CD4-positive, alpha-beta T cell (primary cell): ENCODE measurements at regions not wholly inside any gene's neighbourhood (a gene's known extent, or its start where the extent isn't known, plus 50 kb on each side); places are given as distances from the start of the nearest gene placed in this dataset.

Experiments
- ATAC-seq: fragments of 200-7000 bp; cut with Tn5 transposase; one replicate; pipeline ENCODE4 v1.10.0; 2022; ENCODE audit warnings: mild to moderate bottlenecking; ENCODE audit not compliant: poor library complexity
- CTCF ChIA-PET: fragments of 350-600 bp; sonication (Branson Sonifier 250); formaldehyde crosslinking; loops from one replicate; lab custom pipeline; 2021; ENCODE audit warnings: antibody characterized with exemption, inconsistent platforms; lab: Charles Lee
- POLR2A ChIA-PET: fragments of 350-600 bp; sonication (Branson Sonifier 250); formaldehyde crosslinking; loops from one replicate; lab custom pipeline; 2021; ENCODE audit warnings: antibody characterized with exemption, inconsistent platforms; lab: Charles Lee
- DNase-seq, 14 experiments: peaks; one replicate each; pipeline ENCODE4 v3.0.0-alpha.2; 2013 to 2020; ENCODE audit warnings: mixed read lengths in 2 of 14
- H3K27ac ChIP-seq, 2 donors: one replicate each; pipeline versions ENCODE4 v1.5.1 to v1.7.0; 2013; ENCODE audit warnings: low read length in 2 of 2, low read depth in 1 of 2, mild to moderate bottlenecking in 1 of 2
- H3K27me3 ChIP-seq, 2 experiments: 1 replicate in 1 of 2; 2 replicates in 1 of 2; pipeline versions ENCODE4 v1.6.1 to v1.7.0; 2013; ENCODE audit warnings: low read length in 2 of 2, control low read depth in 1 of 2, mild to moderate bottlenecking in 1 of 2, moderate library complexity in 1 of 2; ENCODE audit not compliant: insufficient read depth in 2 of 2, control insufficient read depth in 1 of 2
- H3K36me3 ChIP-seq: one replicate; pipeline ENCODE4 v1.6.1; 2013; ENCODE audit warnings: low read length, control low read depth; ENCODE audit not compliant: insufficient read depth
- H3K4me1 ChIP-seq: one replicate; pipeline ENCODE4 v1.6.1; 2013; ENCODE audit warnings: low read length, control low read depth; ENCODE audit not compliant: insufficient read depth
- H3K4me3 ChIP-seq: one replicate; pipeline ENCODE4 v1.5.1; 2013; ENCODE audit warnings: mild to moderate bottlenecking, low read length, moderate library complexity
- H3K9me3 ChIP-seq, 2 experiments: 1 replicate in 1 of 2; 2 replicates in 1 of 2; pipeline versions ENCODE4 v1.6.1 to v1.7.0; 2013; ENCODE audit warnings: low read length in 2 of 2, mild to moderate bottlenecking in 2 of 2, control low read depth in 1 of 2, moderate library complexity in 1 of 2; ENCODE audit not compliant: control insufficient read depth in 1 of 2, insufficient read depth in 1 of 2
- H3K27ac Mint-ChIP-seq: one replicate; pipeline ENCODE4 v1.8.0; 2020; ENCODE audit warnings: mixed read lengths
- H3K27me3 Mint-ChIP-seq: one replicate; pipeline ENCODE4 v1.8.0; 2021; ENCODE audit warnings: mixed read lengths
- H3K36me3 Mint-ChIP-seq: one replicate; pipeline ENCODE4 v1.8.0; 2021; ENCODE audit warnings: low read depth, mixed read lengths
- H3K4me1 Mint-ChIP-seq: one replicate; pipeline ENCODE4 v1.8.0; 2021; ENCODE audit warnings: low read depth, mixed read lengths
- H3K4me3 Mint-ChIP-seq: one replicate; pipeline ENCODE4 v1.8.0; 2020; ENCODE audit warnings: mild to moderate bottlenecking, mixed read lengths
- H3K9me3 Mint-ChIP-seq: one replicate; pipeline ENCODE4 v1.8.0; 2020; ENCODE audit warnings: mixed read lengths
- intact Hi-C, 2 experiments: fragments of 100-400 bp; cut with DNase I in 1 of 2; cut with micrococcal nuclease in 1 of 2; formaldehyde crosslinking; loops; one replicate each; pipeline versions ENCODE4 v1.15.1 to v1.9.0; 2023 to 2025; cut with DNase I, micrococcal nuclease
- TF ChIP-seq, protein P1 (sequence below): fragments of 200-600 bp; IDR thresholded peaks from one replicate; pipeline ENCODE4 v1.8.0; 2022; ENCODE audit warnings: antibody characterized with exemption, mild to moderate bottlenecking

DNA sequence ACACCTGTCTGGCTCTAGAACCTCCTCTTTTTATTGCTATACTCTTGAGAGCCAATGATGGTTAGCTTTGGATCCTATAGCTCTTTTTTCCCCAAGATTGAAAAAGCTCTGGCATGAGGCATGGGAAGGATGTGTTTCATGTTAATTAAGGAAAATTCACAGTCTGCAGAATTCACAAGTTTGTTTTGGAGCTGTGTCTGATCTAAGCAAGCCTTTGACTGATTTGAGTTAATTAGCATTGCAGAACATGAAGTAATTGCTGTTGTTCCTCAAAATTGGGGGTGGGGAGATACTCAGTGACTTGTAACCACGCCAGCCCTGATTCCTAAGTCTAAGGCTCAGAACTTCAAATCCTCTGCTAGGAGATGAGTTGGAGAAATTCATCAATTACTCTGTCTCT is 205.0 kb downstream of the SUDS3 start:
- POLR2A ChIA-PET = no interaction called here
- Mint-ChIP-seq H3K4me3 (no peak overlapping the region), H3K27ac (no peak overlapping the region), H3K27me3 (peaks cover 14% of the 10 kb centered on the region), H3K36me3 (no peaks in the 10 kb centered on the region), H3K9me3 (no peaks in the 10 kb centered on the region), H3K4me1 (no peaks in the 10 kb centered on the region)
- H3K27ac ChIP-seq = no peak overlapping the region
- no peak overlapping the region for H3K4me3 ChIP-seq
- TF ChIP-seq, protein P1, sequence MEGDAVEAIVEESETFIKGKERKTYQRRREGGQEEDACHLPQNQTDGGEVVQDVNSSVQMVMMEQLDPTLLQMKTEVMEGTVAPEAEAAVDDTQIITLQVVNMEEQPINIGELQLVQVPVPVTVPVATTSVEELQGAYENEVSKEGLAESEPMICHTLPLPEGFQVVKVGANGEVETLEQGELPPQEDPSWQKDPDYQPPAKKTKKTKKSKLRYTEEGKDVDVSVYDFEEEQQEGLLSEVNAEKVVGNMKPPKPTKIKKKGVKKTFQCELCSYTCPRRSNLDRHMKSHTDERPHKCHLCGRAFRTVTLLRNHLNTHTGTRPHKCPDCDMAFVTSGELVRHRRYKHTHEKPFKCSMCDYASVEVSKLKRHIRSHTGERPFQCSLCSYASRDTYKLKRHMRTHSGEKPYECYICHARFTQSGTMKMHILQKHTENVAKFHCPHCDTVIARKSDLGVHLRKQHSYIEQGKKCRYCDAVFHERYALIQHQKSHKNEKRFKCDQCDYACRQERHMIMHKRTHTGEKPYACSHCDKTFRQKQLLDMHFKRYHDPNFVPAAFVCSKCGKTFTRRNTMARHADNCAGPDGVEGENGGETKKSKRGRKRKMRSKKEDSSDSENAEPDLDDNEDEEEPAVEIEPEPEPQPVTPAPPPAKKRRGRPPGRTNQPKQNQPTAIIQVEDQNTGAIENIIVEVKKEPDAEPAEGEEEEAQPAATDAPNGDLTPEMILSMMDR = no peak
- DNase-seq = no peak
- ATAC-seq = no peak
- CTCF ChIA-PET = no interaction called here
- H3K36me3 ChIP-seq = no peaks in the 10 kb centered on the region
- intact Hi-C loops = no loop called here
- H3K4me1 ChIP-seq = no peaks in the 10 kb centered on the region
- peaks cover 0 to 3% of the 10 kb centered on the region in 2 experiments for H3K9me3 ChIP-seq
- H3K27me3 ChIP-seq = no peaks in the 10 kb centered on the region

DNA sequence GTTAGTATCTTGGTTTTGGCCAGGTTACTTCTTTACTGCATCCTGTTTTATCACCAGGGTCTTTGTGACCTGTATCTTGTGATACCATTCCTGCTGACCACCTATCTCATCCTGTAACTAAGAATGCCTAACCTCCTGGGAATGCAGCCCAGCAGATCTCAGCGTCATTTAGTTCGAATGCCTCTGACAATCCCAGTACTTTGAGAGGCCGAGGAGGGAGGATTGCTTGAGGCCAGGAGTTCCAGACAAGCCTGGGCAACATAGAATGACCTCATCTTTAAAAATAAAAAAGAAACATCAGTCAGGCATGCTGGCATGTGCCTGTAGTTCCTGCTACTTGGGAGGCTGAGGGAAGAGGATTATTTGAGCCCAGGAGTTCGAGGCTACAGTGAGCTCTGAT is 206.5 kb downstream of the SUDS3 start:
- Histone ChIP-seq H3K36me3 (no peaks in the 10 kb centered on the region), H3K27me3 (no peaks in the 10 kb centered on the region)
- peaks cover 14% of the 10 kb centered on the region for H3K27me3 Mint-ChIP-seq

GRCh38 chr12:118586433-118586832 is 210.1 kb downstream of the SUDS3 start:
- H3K4me3 ChIP-seq = no peak overlapping the region
- DNase-seq = no peak
- Mint-ChIP-seq H3K4me1 (no peaks in the 10 kb centered on the region), H3K27ac (no peak overlapping the region), H3K36me3 (no peaks in the 10 kb centered on the region), H3K4me3 (no peak overlapping the region), H3K27me3 (peaks cover 26% of the 10 kb centered on the region), H3K9me3 (peaks cover 5% of the 10 kb centered on the region)
- TF ChIP-seq, protein P1 = no peak
- H3K27me3 ChIP-seq = no peaks in the 10 kb centered on the region
- peaks cover 0 to 3% of the 10 kb centered on the region in 2 experiments for H3K9me3 ChIP-seq
- CTCF ChIA-PET = no interaction called here
- H3K27ac ChIP-seq = no peak overlapping the region
- H3K4me1 ChIP-seq = no peaks in the 10 kb centered on the region
- intact Hi-C loops = no loop called here
- H3K36me3 ChIP-seq = no peaks in the 10 kb centered on the region
- no peak for ATAC-seq
- POLR2A ChIA-PET = no interaction called here

More for the DNA sequence above, 206.5 kb downstream of the SUDS3 start:
- Mint-ChIP-seq H3K9me3 (peaks cover 5% of the 10 kb centered on the region), H3K27ac (no peak overlapping the region), H3K4me1 (no peaks in the 10 kb centered on the region), H3K36me3 (no peaks in the 10 kb centered on the region), H3K4me3 (no peak overlapping the region)
- intact Hi-C loops = no loop called here
- no peaks in the 10 kb centered on the region for H3K4me1 ChIP-seq
- ChIA-PET CTCF (no interaction called here), POLR2A (no interaction called here)
- H3K4me3 ChIP-seq = no peak overlapping the region
- no peak for DNase-seq
- TF ChIP-seq, protein P1 = no peak
- H3K9me3 ChIP-seq = peaks cover 0 to 3% of the 10 kb centered on the region in 2 experiments
- H3K27ac ChIP-seq = no peak overlapping the region
- ATAC-seq = no peak
